CD4-positive, alpha-beta memory T cell (primary cell): ENCODE measurements at regions not wholly inside any gene's neighbourhood (a gene's known extent, or its start where the extent isn't known, plus 50 kb on each side); places are given as distances from the start of the nearest gene placed in this dataset.

Source experiments
- CTCF ChIA-PET: fragments of 350-600 bp; sonication (Branson Sonifier 250); formaldehyde crosslinking; loops from one replicate; lab custom pipeline; 2021; ENCODE audit warnings: inconsistent platforms; ENCODE audit not compliant: partially characterized antibody; lab: Charles Lee
- POLR2A ChIA-PET: fragments of 350-600 bp; sonication (Branson Sonifier 250); formaldehyde crosslinking; loops from one replicate; lab custom pipeline; 2021; ENCODE audit not compliant: partially characterized antibody; lab: Charles Lee
- DNase-seq, 5 donors: peaks; one replicate each; pipeline versions ENCODE4 v3.0.0 to v3.0.0-alpha.2; 2020 to 2022; ENCODE audit warnings: mixed read lengths in 1 of 5
- H3K27ac ChIP-seq: one replicate; pipeline ENCODE4 v1.7.0; 2013; ENCODE audit warnings: low read depth, low read length
- H3K27me3 ChIP-seq: 2 replicates; pipeline ENCODE4 v1.7.0; 2013; ENCODE audit warnings: mild to moderate bottlenecking, low read length, moderate library complexity; ENCODE audit not compliant: insufficient read depth
- H3K36me3 ChIP-seq: 2 replicates; pipeline ENCODE4 v1.7.0; 2013; ENCODE audit warnings: mild to moderate bottlenecking, low read length, moderate library complexity; ENCODE audit not compliant: insufficient read depth
- H3K4me1 ChIP-seq: 2 replicates; pipeline ENCODE4 v1.7.0; 2013; ENCODE audit warnings: mild to moderate bottlenecking, low read length, moderate library complexity; ENCODE audit not compliant: insufficient read depth
- H3K4me3 ChIP-seq, 2 donors: one replicate each; pipeline ENCODE4 v1.7.0; 2013; ENCODE audit warnings: low read length in 2 of 2, mild to moderate bottlenecking in 1 of 2
- H3K9me3 ChIP-seq, 2 donors: one replicate each; pipeline ENCODE4 v1.7.0; 2013; ENCODE audit warnings: low read length in 2 of 2, control low read depth in 1 of 2; ENCODE audit not compliant: control insufficient read depth in 1 of 2
- H3K27ac Mint-ChIP-seq, 7 donors: one replicate each; pipeline ENCODE4 v1.8.0; 2020 to 2021; ENCODE audit warnings: mixed read lengths in 7 of 7, mild to moderate bottlenecking in 6 of 7, inconsistent platforms in 3 of 7, moderate library complexity in 3 of 7
- H3K27me3 Mint-ChIP-seq, 2 donors: one replicate each; pipeline ENCODE4 v1.8.0; 2020 to 2021; ENCODE audit warnings: mixed read lengths in 2 of 2
- H3K36me3 Mint-ChIP-seq, 2 donors: one replicate each; pipeline ENCODE4 v1.8.0; 2020 to 2021; ENCODE audit warnings: mixed read lengths in 2 of 2, inconsistent platforms in 1 of 2, mild to moderate bottlenecking in 1 of 2
- H3K4me1 Mint-ChIP-seq, 4 donors: one replicate each; pipeline ENCODE4 v1.8.0; 2020 to 2021; ENCODE audit warnings: mixed read lengths in 4 of 4, mild to moderate bottlenecking in 1 of 4
- H3K4me3 Mint-ChIP-seq, 8 donors: one replicate each; pipeline ENCODE4 v1.8.0; 2020 to 2021; ENCODE audit warnings: mixed read lengths in 8 of 8, mild to moderate bottlenecking in 7 of 8, moderate library complexity in 6 of 8, inconsistent platforms in 3 of 8
- H3K9me3 Mint-ChIP-seq, 8 donors: one replicate each; pipeline ENCODE4 v1.8.0; 2020 to 2021; ENCODE audit warnings: mixed read lengths in 8 of 8, mild to moderate bottlenecking in 5 of 8, inconsistent platforms in 3 of 8, moderate library complexity in 1 of 8
- intact Hi-C: fragments of 100-400 bp; cut with micrococcal nuclease; formaldehyde crosslinking; loops from one replicate; pipeline ENCODE4 v1.15.1; 2023

DNA sequence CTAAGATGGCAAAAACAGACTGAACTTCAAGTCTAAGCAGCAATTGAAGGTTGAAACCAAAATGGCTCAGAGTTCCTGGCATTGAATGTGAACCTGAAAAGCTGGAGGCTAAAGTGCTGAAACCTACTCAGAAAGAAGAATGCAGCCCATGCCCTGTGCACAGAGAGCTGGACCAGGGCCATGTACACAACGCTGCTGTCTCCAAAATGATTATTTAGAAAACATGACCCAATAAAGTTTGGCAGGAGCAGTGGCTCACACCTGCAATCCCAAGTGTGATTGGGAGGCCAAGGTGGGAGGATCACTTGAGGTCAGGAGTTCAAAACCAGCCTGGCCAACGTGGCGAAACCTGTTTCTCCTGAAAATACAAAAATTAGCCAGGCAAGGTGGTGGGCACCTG lies 158.9 kb downstream of the AKR1D1 start:
- no peaks in the 10 kb centered on the region for H3K4me1 ChIP-seq
- ChIA-PET POLR2A (interaction anchor here (0.5 kb wide), 1 partner anchor 10 kb away, joined by 3 read pairs; no protein-coding TSS in a partner anchor), CTCF (no interaction called here)
- Mint-ChIP-seq H3K36me3 (no peaks in the 10 kb centered on the region), H3K9me3 (peaks cover 0 to 5% (median 3%) of the 10 kb centered on the region in 8 donors), H3K27me3 (peaks cover 2 to 5% of the 10 kb centered on the region in 2 donors), H3K4me3 (no peak overlapping the region), H3K4me1 (no peaks in the 10 kb centered on the region), H3K27ac (no peak overlapping the region)
- no peaks in the 10 kb centered on the region for H3K27me3 ChIP-seq
- intact Hi-C loops = no loop called here
- H3K4me3 ChIP-seq = no peak overlapping the region
- H3K36me3 ChIP-seq = no peaks in the 10 kb centered on the region
- no peak for DNase-seq
- no peaks in the 10 kb centered on the region for H3K9me3 ChIP-seq
- H3K27ac ChIP-seq = no peak overlapping the region

DNA sequence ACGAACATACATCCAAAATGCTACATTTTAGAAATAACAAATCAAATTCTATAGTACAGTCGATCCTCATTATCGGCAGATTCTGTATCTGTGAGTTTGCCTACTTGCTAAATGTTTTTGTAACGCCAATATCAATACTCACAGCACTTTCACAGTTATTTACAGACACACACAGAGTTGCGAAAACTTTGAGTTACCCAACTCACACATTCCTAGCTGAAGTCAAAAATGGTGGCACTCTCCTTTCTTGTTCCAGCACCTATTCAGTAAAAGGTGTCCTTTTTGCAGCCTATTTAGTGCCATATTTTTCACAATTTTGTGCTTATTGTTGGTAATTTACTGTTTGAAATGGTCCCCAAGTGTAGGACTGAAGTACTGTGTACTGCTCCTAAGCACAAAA lies 161.7 kb downstream of the AKR1D1 start:
- CTCF ChIA-PET = no interaction called here

DNA sequence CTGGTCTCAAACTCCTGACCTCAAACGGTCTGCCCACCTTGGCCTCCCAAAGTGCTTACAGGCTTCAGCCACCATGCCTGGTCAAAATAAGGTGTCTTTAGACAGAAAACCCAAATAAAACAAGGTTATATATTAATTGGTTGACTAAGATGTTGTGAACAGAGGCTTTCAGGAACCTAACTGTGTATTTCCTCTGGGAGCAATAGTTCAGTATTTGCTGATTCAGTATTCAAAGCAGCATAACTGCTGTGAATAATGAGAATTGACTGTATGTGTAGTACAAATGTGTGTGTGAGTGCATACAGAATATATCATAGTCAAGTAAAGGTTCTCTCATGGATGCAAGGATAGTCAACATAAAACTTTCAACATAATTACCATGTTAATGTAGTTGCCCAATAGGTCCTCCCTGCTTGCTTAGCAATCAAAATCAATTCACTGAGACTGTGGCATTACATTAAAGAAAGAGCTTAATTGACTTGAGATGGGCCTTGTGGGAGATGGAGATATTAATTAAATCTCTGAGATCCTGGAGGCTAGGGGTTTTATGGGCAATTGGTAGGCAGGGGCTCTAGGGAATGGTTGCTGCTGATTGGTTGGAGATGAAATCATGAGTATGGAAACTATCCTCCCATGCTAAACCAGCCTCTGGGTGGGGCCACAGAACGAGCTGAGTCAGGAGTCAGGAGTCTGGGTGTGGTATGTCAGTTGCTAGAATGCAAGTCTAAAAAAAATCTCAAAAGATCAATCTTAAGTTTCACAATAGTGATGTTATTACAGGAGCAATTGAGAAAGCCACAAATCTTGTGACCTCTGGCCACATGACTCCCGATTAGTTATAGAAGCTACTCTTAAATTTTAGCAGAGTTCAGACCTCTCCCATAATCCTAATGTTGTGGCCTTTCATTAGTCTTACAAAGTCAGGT lies 162.7 kb downstream of the AKR1D1 start:
- no peaks in the 10 kb centered on the region for H3K36me3 ChIP-seq
- Mint-ChIP-seq H3K27me3 (no peaks in the 10 kb centered on the region), H3K27ac (no peak overlapping the region), H3K9me3 (peaks cover 0 to 5% (median 1%) of the 10 kb centered on the region in 8 donors), H3K4me3 (no peak overlapping the region), H3K36me3 (no peaks in the 10 kb centered on the region), H3K4me1 (no peaks in the 10 kb centered on the region)
- ChIA-PET POLR2A (no interaction called here), CTCF (no interaction called here)
- intact Hi-C loops = no loop called here
- DNase-seq = no peak
- H3K4me1 ChIP-seq = no peaks in the 10 kb centered on the region
- no peak overlapping the region for H3K4me3 ChIP-seq
- H3K27me3 ChIP-seq = no peaks in the 10 kb centered on the region
- no peaks in the 10 kb centered on the region for H3K9me3 ChIP-seq
- no peak overlapping the region for H3K27ac ChIP-seq

More for the DNA sequence above, 161.7 kb downstream of the AKR1D1 start:
- intact Hi-C loops = no loop called here
- H3K36me3 Mint-ChIP-seq = no peaks in the 10 kb centered on the region
- Histone ChIP-seq H3K36me3 (no peaks in the 10 kb centered on the region), H3K27me3 (no peaks in the 10 kb centered on the region), H3K4me1 (no peaks in the 10 kb centered on the region), H3K4me3 (no peak overlapping the region), H3K27ac (no peak overlapping the region), H3K9me3 (no peaks in the 10 kb centered on the region)
- no peaks in the 10 kb centered on the region for H3K4me1 Mint-ChIP-seq
- H3K27ac Mint-ChIP-seq = no peak overlapping the region
- DNase-seq = no peak
- H3K4me3 Mint-ChIP-seq = no peak overlapping the region
- H3K27me3 Mint-ChIP-seq = no peaks in the 10 kb centered on the region
- POLR2A ChIA-PET = no interaction called here
- H3K9me3 Mint-ChIP-seq = peaks cover 0 to 5% (median 3%) of the 10 kb centered on the region in 8 donors

- POLR2A ChIA-PET = no interaction called here
- Mint-ChIP-seq H3K4me1 (no peaks in the 10 kb centered on the region), H3K9me3 (peaks cover 2 to 14% (median 8%) of the 10 kb centered on the region in 8 donors), H3K36me3 (no peaks in the 10 kb centered on the region), H3K27me3 (no peaks in the 10 kb centered on the region), H3K27ac (no peak overlapping the region), H3K4me3 (no peak overlapping the region)
- CTCF ChIA-PET = no interaction called here
- no peak for DNase-seq
- H3K27ac ChIP-seq = no peak overlapping the region
- no peaks in the 10 kb centered on the region for H3K4me1 ChIP-seq
- H3K36me3 ChIP-seq = no peaks in the 10 kb centered on the region
- intact Hi-C loops = no loop called here
- no peaks in the 10 kb centered on the region for H3K27me3 ChIP-seq
- no peak overlapping the region for H3K4me3 ChIP-seq
- no peaks in the 10 kb centered on the region for H3K9me3 ChIP-seq
These were observed 167.2 kb downstream of the AKR1D1 start for GRCh38 chr7:138243430-138243829.

GRCh38 chr7:138243836-138244235 lies 167.6 kb downstream of the AKR1D1 start:
- Mint-ChIP-seq H3K27me3 (no peaks in the 10 kb centered on the region), H3K4me3 (no peak overlapping the region), H3K4me1 (no peaks in the 10 kb centered on the region), H3K36me3 (no peaks in the 10 kb centered on the region), H3K9me3 (peaks cover 2 to 14% (median 8%) of the 10 kb centered on the region in 8 donors), H3K27ac (no peak overlapping the region)
- H3K36me3 ChIP-seq = no peaks in the 10 kb centered on the region
- ChIA-PET POLR2A (no interaction called here), CTCF (no interaction called here)
- H3K27ac ChIP-seq = no peak overlapping the region
- H3K4me3 ChIP-seq = no peak overlapping the region
- no peak for DNase-seq
- no peaks in the 10 kb centered on the region for H3K4me1 ChIP-seq
- intact Hi-C loops = no loop called here
- no peaks in the 10 kb centered on the region for H3K9me3 ChIP-seq
- no peaks in the 10 kb centered on the region for H3K27me3 ChIP-seq

DNA sequence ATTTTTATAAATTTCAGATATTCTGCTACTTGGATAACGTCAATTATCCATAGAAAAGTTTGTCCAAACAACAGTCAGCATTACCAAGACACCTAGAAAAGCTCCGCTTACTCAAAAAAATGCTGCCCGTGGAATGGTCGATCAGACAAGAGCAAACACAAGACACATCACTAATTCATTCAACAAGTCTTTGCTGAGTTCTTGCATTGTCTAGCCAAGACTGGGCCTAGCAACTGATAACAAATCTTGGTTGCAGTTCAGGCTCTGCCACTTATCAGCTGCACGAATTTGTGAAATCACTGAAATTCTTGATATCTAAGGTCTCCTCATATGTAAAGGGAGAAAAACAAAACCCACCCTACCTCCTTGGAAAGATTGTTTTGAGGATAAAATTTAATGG lies 168.3 kb downstream of the AKR1D1 start:
- H3K4me3 ChIP-seq = no peak overlapping the region
- ChIA-PET POLR2A (interaction anchor here (0.6 kb wide), 1 partner anchor 9 kb away, joined by 3 read pairs; no protein-coding TSS in a partner anchor), CTCF (no interaction called here)
- no peaks in the 10 kb centered on the region for H3K4me1 ChIP-seq
- H3K36me3 Mint-ChIP-seq = no peaks in the 10 kb centered on the region
- no peak overlapping the region for H3K27ac ChIP-seq
- DNase-seq = no peak
- H3K27me3 Mint-ChIP-seq = no peaks in the 10 kb centered on the region
- H3K27ac Mint-ChIP-seq = no peak overlapping the region
- H3K9me3 ChIP-seq = no peaks in the 10 kb centered on the region
- no peaks in the 10 kb centered on the region for H3K4me1 Mint-ChIP-seq
- no peak overlapping the region for H3K4me3 Mint-ChIP-seq
- intact Hi-C loops = no loop called here
- no peaks in the 10 kb centered on the region for H3K36me3 ChIP-seq
- no peaks in the 10 kb centered on the region for H3K27me3 ChIP-seq
- peaks cover 2 to 12% (median 8%) of the 10 kb centered on the region in 8 donors for H3K9me3 Mint-ChIP-seq

GRCh38 chr7:138245216-138245615 lies 169.0 kb downstream of the AKR1D1 start:
- H3K36me3 Mint-ChIP-seq = no peaks in the 10 kb centered on the region
- ChIA-PET CTCF (no interaction called here), POLR2A (interaction anchor here (0.6 kb wide), 1 partner anchor 10 kb away, joined by 3 read pairs; no protein-coding TSS in a partner anchor)
- H3K4me3 ChIP-seq = no peak overlapping the region
- DNase-seq = no peak
- H3K36me3 ChIP-seq = no peaks in the 10 kb centered on the region
- no peak overlapping the region for H3K4me3 Mint-ChIP-seq
- H3K27me3 Mint-ChIP-seq = no peaks in the 10 kb centered on the region
- intact Hi-C loops = no loop called here
- no peak overlapping the region for H3K27ac Mint-ChIP-seq
- H3K9me3 Mint-ChIP-seq = peaks cover 2 to 12% (median 8%) of the 10 kb centered on the region in 8 donors
- H3K27ac ChIP-seq = no peak overlapping the region
- H3K4me1 Mint-ChIP-seq = no peaks in the 10 kb centered on the region
- H3K4me1 ChIP-seq = no peaks in the 10 kb centered on the region
- no peaks in the 10 kb centered on the region for H3K9me3 ChIP-seq
- no peaks in the 10 kb centered on the region for H3K27me3 ChIP-seq
